GM19438 (cell line): ENCODE measurements at regions not wholly inside any gene's neighbourhood (a gene's known extent, or its start where the extent isn't known, plus 50 kb on each side); places are given as distances from the start of the nearest gene placed in this dataset.
"Not testable (repeated sequence)": the region's sequence is repeated elsewhere in the genome, so short reads cannot be mapped to it uniquely, and the experiment has no call there.

Source experiments
- ATAC-seq: cut with Tn5 transposase; IDR thresholded peaks from one replicate; pipeline ENCODE4 v1.9.1; 2021; ENCODE audit warnings: low read depth; ENCODE audit not compliant: unreplicated experiment

DNA sequence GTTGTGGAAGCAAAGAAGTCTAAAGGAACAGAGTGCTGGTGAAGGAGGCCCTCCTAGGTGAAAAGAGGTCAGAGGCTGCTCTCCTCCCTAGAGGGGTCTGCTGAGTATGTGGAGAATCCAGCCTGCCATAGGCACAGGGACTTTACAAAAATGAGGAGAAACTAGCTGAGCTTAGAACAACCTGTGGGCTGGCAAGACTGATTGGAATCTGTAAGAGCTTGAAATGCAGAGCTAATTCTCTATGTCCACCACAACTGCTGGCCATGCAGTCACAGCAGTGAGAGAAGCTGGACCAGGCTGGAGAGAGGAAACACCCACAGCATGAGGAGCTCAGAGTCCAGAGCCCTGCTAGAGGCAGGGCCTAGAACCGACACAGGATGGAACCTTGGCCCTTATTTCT, 251.0 kb upstream of the MGAT5 start:
- ATAC-seq = no peak

DNA sequence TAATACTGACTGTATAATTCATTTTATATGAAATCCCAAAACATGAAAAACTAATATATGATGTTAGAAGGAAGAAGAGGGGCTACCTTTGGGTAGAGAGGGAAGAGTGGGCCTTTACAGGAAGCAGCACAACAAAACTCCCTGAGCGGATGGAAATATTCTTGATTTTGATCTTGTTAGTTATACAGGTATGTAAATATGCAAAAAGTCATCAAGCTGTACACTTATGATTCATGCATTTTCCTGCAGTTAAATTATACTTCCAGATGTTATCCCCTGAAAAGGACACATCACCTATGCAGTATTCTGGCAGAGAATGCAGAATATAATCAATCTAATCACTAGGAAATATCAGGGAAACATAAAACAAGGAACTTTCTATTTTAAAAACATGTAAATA, 249.4 kb upstream of the MGAT5 start:
- ATAC-seq = no peak

DNA sequence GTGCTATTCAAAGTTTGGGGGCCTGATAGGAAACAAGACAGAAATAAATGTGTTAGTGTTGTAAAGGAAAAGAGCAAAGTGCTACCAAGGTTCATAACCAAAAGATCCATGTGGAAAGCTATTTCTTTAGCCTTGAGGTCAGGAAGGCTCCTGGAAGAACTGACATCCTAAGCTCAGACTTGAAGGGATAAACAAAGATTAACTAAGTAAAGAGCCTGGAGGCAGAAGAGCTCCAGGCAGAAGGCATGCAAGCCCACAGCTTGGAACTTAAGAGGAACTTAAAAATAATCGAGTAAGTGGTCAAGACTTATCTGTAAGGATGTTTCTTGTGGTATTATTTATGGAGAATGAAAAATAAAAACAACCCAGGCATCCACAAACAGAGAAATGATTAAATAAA, 245.0 kb upstream of the MGAT5 start:
- ATAC-seq = no peak

DNA sequence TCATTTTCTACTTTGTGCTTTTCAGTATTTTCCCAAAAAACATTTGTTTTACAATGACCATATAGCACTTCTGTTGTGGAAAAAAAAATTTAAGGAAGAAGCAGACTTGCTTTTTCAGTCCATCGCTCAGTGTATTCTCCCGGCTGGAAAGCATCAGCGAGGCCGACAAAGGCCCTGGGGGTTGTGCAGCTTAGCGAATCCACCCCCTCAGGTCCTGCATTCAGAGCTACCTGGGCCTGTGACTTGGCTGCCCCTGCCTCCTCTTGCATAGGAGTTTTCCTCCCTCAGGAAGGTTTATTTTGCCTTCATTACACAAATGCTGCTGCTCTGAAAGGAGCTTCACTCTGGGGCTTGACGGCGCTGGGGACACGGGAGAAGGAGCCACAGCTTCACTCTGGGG, 244.4 kb upstream of the MGAT5 start:
- ATAC-seq = no peak

DNA sequence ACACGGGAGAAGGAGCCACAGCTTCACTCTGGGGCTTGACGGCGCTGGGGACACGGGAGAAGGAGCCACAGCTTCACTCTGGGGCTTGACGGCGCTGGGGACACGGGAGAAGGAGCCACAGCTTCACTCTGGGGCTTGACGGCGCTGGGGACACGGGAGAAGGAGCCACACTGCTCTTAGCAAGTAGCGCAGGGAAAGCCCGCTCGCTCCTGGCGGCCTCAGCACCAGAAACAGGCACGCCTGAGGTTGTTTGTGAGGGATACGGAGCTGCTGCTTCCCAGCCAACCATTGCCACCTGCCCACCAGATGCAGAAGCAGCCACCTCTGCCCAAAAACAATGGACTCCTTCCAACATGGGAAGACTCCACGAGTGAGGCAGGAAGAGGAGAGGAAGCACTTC, 244.0 kb upstream of the MGAT5 start:
- ATAC-seq = not testable (repeated sequence)

DNA sequence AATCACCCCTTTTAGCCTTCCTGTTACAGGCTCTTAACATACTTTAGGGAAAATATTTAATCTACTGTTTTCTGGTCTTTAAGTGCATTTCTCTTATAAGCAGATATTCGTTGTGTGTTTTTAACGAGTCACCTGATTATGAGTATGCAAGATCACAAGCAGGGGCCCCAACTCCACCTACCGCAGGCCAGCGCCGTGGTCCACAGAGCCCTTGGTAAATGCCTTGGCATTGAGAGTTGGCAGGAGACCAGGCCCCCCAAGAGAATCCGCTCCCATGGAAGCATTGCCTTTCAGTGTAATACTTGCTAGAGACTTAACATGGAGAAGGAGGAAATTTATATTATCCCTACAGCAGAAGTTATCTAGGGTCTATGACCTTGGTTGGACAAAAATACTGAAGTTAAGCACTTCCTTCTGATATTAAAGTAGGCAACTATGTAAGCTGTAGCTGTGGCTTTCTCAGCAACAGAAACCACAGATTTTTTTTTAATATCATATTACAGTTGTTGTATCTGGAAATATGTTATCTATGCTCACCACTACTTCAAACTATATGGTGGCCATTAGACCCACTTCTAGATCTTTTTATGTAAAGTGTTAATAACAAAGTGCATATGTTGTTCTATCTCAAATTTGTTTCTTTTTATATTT, 241.8 kb upstream of the MGAT5 start:
- no peak for ATAC-seq

DNA sequence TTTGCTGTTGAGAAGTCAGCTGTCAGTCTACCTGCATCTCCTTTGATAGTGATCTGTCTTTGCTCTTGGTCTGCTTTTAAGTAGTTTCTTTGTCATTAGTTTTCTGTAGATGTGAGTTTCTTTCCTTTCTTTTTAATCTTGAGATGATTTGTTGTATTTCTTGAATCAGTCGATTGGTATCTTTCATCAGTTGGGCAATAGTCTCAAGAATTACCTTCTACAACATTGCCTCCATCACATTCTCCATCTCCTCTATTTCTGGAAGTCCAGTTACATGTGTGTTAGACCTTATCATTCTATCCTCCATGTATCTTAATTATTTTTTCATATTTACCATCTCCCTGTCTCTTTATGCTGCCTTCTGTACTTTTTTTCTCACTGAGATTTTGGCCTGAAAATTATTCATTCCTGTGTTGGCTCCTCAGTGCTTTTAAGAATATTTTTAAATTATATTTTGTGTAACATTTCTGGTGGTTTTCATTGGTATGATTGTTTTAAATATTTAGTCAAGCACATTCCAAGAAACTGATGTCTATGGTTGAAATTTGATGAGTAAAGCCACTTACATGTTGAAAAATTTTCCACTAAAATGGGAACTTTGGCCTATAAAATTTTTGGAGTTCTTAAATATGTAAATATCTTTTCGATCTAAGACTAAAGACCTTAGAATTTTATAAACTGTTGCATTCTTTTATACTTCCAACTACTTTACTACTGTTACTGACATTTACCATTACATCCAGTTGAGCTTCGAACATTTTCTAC, 239.5 kb upstream of the MGAT5 start:
- no peak for ATAC-seq

DNA sequence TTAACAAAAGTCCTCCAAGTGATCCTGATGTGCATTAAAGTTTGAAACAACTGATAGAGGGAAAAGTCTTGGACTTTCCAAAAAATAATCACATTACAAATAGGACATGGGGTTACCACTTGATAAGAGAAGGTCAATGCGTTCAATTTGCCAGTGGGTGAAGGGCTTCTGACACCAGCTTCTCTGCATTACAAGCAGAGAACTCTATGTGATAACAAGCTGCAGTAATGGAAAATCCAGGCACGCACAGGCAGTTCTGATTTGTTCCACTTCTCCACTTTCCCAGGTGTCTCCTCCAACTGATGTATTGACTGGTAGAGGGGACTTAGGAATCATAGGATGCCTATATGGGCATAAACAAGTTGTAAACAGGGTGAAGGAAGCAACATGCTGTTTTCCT, 234.0 kb upstream of the MGAT5 start:
- ATAC-seq = no peak

DNA sequence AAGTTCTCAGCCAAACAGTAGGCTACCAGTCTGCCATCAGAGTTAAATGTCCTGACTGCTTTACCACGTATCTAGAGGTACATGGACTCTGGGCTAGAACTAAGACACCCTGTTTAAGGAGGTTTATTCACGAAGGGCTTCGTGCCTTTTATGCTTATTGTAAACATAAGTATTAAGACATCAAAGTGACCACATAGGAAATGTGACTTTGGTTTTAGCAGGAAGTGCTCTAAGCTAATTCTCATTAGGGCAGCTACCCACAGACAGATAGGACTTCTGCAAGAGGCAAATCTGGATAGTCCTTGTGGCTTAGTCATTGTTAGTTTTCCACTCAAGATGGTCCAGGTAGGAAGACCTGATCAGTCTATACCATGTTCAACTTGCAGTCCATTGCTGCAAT, 233.3 kb upstream of the MGAT5 start:
- no peak for ATAC-seq

DNA sequence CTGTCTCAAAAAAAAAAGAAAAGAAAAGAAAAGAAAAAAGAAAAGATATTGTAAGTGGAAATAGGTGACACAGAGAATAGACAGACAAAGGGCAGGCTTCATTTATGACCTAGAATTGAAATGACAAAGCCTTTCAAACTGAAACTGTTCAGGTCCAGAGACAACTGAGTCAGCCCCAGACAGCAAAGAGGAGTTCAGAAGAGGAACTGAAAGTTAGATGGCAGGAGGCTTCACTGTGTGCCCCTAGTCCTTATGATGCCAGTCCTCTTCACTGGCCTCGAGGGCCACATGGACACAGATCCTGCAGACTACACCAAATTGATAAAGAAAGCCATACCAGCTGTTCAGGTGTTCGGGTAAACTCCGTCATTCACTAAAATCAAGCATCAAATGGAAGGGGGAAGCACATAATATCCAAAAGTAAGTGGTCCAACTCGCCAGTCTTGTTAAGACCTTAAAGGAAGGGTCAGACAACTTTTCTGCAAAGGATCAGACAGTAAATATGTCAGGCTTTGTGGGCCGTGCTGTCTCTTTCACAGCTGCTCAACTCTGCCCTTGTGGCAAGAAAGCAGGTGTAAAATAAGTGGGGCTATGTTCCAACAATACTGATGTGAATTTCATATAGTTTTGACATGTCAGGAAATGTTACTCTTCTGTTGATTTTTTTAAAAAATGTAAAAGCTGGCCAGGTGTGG, 231.9 kb upstream of the MGAT5 start:
- ATAC-seq = peak; percentile 80

DNA sequence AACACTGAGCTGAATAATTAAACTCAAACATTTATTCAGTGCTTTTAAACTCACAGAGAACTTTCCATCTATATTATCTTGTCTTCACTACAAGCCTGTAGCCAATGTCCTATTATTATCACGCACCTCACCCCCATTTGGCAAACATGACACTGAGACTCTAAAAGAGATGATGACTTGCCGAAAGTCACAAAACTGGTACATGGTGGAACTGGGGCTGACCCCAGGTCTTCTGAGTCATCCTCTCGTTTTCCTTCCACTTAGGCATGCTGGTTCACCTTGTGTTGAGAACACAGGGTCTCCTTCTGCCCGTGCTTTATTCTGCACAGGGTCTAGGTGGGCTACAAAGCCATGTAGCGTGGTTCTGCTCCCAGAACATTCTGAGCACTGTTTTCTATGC, 230.0 kb upstream of the MGAT5 start:
- no peak for ATAC-seq

DNA sequence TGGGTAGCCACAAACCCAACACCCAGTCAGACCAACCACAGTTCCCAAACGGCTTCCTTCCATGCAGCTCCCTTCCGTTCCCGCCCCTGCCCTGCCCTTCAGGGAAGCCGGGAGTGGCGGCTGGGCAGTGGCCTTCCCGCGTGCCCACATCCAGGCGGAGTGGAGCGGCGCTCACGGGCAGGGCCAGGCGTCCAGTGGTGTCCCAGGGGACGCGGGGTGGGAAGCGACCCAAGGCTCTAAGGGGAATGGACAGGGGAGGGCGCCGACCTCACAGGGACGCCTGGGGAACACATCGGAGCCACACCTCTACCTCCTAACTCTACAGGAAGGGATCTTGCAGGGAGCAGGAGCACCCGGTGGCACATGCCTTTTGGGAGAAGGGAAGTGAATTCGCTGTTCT, 225.9 kb upstream of the MGAT5 start:
- ATAC-seq = no peak

DNA sequence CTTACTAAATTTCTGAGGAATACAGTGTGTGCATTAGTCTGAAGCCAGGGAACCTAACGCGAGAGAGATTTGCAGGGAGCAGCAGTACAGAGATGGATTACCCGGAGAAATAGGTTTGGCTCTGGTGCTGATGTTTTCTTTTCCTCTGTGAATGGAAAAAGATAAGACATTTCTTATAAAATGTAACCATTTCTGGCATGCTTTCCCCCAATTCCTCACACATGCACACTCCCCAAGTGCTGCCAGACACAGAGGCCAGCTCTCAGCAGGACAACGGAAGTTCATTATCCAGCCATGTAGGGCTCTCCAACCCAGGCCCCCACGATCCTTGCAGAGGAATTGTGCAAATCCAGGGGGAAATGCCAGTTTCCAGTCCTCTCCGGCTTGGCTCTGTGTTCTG, 224.5 kb upstream of the MGAT5 start:
- no peak for ATAC-seq

DNA sequence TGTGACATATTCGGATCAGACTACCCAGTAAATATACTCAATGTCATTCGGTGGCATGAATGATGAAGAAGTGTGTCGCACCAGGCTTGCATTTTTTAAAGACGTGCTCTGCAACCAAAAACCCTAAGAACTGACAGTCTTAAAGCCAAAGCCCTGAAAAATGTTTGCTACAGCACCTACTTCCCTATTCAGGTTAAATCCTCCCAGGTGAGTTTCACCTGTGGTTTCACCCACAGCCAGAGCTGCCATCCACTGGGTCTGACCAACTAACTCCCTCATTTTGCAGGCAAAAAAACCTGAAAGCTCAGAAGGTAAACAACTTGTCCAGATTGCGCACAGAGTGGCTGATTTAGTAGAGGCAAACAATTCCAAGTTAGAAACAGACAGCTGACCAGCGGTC, 222.3 kb upstream of the MGAT5 start:
- no peak for ATAC-seq

DNA sequence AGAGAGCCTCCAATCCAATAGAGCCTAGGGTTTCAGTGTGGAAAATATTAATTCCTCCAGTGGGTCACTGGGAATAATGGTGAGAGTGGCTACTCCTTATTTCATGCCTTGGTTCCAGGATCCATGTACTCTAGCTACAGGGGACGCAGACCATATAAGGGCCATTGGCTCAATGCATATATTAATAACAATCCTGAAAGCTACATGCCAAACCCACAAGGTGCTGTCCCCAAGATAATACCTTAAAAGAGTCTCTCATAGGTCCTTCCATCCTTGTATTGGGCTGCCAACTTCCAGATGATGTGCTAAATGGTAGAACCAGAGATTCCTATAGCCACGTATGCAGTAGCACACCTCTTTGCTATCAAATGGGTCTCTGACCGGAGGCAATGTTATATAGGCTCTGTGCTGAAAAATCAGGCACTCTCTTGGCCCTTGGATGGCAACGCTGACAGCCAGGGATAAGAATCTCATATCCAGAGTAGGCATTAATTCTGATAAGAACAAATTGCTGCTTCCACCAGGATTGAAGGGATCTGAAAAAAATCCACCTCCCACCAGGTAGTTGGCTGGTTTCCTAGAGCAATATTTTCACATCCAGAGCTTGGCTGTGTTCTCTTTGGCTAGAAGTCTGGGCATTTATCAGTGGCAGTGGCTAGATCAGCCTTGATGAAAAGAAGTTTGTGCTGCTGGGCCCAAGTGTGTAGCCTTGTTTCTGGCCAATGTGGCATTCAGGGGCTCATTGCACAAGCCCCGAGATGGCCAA, 218.1 kb upstream of the MGAT5 start:
- ATAC-seq = no peak

DNA sequence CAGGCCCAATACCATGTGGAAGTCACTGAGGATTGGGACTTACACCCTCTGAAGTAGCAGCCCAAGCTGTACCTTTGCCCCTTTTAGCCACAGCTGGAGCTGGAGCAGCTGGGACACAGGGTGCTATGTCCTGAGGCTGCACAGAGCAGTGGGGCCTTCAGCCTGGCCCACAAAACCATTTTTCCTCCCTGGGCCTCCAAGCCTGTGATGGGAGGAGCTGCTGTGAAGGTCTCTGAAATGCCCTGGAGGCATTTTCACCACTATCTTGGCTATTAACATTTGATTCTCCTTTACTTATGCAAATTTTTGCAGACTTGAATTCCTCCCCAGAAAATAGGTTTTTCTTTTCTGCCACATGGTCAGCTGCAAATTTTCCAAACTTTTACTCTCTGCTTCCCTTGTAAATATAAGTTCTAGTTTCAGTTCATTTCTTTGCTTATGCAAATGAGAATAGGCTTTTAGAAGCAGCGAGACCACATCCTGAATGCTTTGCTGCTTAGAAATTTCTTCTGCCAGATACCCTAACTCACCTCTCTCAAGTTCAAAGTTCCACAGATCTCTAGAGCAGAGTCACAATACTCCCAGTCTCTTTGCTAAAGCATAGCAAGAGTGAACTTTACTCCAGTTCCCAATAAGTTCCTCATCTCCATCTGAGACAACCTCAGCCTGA, 213.8 kb upstream of the MGAT5 start:
- no peak for ATAC-seq

DNA sequence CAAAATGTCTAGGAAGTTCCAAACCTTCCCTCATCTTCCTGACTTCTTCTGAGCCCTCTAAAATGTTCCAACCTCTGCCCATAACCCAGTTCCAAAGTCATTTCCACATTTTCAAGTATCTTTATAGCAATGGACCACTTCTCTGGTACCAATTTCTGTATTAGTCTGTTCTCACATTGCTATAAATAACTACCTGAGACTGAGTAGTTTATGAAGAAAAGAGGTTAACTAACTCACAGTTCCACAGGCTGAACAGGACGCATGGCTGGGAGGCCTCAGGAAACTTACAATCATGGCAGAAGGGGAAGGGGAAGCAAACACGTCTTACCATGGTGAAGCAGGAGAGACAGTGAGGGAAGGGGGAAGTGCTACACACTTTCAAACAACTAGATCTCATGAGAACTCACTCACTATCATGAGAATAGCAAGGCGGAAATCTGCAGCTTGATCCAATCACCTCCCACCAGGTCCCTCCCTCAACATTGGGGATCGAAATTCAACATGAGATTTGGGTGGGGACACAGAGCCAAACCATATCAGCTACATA, 213.2 kb upstream of the MGAT5 start:
- ATAC-seq = not testable (repeated sequence)

DNA sequence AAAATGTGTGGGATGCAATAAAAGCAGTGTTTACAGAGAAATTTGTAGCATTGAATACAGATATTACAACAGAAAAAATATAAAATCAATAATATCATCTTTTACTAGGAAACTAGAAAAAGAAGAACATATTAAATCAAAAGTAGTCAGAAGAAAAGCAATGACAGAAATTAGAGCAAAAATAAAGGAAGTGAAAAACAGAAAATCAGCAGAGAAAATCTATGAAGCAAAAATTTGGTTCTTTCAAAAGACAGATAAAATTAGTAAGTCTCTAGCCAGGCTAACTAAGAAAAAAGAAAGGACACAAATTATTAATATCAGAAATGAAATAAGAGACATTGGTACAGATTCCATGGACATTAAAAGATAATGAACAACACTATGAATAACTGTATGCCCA, 212.0 kb upstream of the MGAT5 start:
- no peak for ATAC-seq

DNA sequence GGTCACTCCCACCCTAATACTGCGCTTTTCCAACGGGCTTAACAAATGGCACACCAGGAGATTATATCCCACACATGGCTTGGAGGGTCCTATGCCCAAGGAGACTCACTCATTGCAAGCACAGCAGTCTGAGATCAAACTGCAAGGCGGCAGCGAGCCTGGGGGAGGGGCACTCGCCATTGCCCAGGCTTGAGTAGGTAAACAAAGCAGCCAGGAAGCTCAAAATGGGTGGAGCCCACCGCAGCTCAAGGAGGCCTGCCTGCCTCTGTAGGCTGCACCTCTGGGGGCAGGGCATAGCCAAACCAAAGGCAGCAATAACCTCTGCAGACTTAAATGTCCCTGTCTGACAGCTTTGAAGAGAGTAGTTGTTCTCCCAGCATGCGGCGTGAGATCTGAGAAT, 210.8 kb upstream of the MGAT5 start:
- ATAC-seq = not testable (repeated sequence)

DNA sequence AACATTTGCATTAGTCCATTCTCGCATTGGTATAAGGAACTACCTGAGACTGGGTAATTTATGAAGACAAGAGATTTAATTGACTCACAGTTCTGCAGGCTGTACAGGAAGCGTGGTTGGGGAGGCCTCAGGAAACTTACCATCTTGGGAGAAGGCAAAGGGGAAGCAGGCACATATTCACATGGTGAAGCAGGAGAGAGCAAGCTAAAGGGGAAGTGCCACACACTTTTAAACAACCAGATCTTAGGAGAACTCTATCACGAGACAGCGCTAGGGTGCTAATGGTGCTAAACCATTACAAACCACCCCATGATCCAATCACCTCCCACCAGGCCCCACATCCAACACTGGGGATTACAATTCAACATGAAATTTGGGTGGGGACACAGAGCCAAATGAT, 201.7 kb upstream of the MGAT5 start:
- ATAC-seq = no peak
